GM18909 (cell line): ENCODE measurements at regions not wholly inside any gene's neighbourhood (a gene's known extent, or its start where the extent isn't known, plus 50 kb on each side); places are given as distances from the start of the nearest gene placed in this dataset.
"Not testable (repeated sequence)": the region's sequence is repeated elsewhere in the genome, so short reads cannot be mapped to it uniquely, and the experiment has no call there.

Experiments used
- ATAC-seq: cut with Tn5 transposase; IDR thresholded peaks from one replicate; pipeline ENCODE4 v1.9.1; 2021; ENCODE audit warnings: mild to moderate bottlenecking; ENCODE audit not compliant: unreplicated experiment, poor library complexity

- not testable (repeated sequence) for ATAC-seq
These were observed 527.6 kb upstream of the LRRN3 start for GRCh38 chr7:110563286-110563685.

GRCh38 chr7:110564246-110564645 lies 526.7 kb upstream of the LRRN3 start:
- no peak for ATAC-seq

- ATAC-seq, result no peak
These were observed 522.5 kb upstream of the LRRN3 start for GRCh38 chr7:110568388-110568787.

- no peak for ATAC-seq
These were observed 522.0 kb upstream of the LRRN3 start for GRCh38 chr7:110568932-110569331.

GRCh38 chr7:110569486-110570205 lies 521.3 kb upstream of the LRRN3 start:
- no peak for ATAC-seq

- ATAC-seq, result no peak
These were observed 516.9 kb upstream of the LRRN3 start for GRCh38 chr7:110573862-110574528.

- no peak for ATAC-seq
These were observed 503.6 kb upstream of the LRRN3 start for GRCh38 chr7:110587294-110587693.

GRCh38 chr7:110590415-110590814 lies 500.5 kb upstream of the LRRN3 start:
- ATAC-seq, result no peak

GRCh38 chr7:110591341-110591740 lies 499.6 kb upstream of the LRRN3 start:
- ATAC-seq, result no peak

GRCh38 chr7:110592557-110592956 lies 498.4 kb upstream of the LRRN3 start:
- ATAC-seq, result no peak

GRCh38 chr7:110593355-110593754 lies 497.6 kb upstream of the LRRN3 start:
- ATAC-seq, result no peak

- no peak for ATAC-seq
These were observed 495.2 kb upstream of the LRRN3 start for GRCh38 chr7:110595694-110596093.

GRCh38 chr7:110600956-110601355 lies 490.0 kb upstream of the LRRN3 start:
- no peak for ATAC-seq

- ATAC-seq, result no peak
These were observed 489.2 kb upstream of the LRRN3 start for GRCh38 chr7:110601710-110602109.

- no peak for ATAC-seq
These were observed 486.7 kb upstream of the LRRN3 start for GRCh38 chr7:110604206-110604605.

GRCh38 chr7:110604885-110605284 lies 486.0 kb upstream of the LRRN3 start:
- ATAC-seq, result no peak

- ATAC-seq, result no peak
These were observed 483.7 kb upstream of the LRRN3 start for GRCh38 chr7:110607050-110607857.

GRCh38 chr7:110609336-110609735 lies 481.6 kb upstream of the LRRN3 start:
- no peak for ATAC-seq

GRCh38 chr7:110612680-110613079 lies 478.2 kb upstream of the LRRN3 start:
- no peak for ATAC-seq
